GM19397 (cell line): ENCODE measurements at regions not wholly inside any gene's neighbourhood (a gene's known extent, or its start where the extent isn't known, plus 50 kb on each side); places are given as distances from the start of the nearest gene placed in this dataset.
"Not testable (repeated sequence)": the region's sequence is repeated elsewhere in the genome, so short reads cannot be mapped to it uniquely, and the experiment has no call there.

ENCODE experiments used
- ATAC-seq: cut with Tn5 transposase; IDR thresholded peaks from one replicate; pipeline ENCODE4 v1.9.1; 2021; ENCODE audit warnings: mild to moderate bottlenecking, moderate library complexity; ENCODE audit not compliant: unreplicated experiment

DNA sequence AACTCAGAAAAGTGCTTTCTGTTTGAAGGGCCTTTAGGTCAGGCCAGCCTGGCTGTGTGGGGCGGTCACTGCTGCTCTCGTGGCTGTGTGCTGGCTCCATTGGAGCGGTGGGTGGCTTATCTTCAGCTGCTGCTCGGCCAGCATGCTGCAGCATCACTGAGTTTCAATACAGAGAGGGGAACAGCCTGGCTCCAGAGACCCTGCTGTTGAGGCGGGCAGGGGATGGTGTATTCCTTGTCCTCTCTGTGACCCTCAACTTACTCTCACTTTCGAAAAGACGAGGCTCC lies 248.5 kb upstream of the ONECUT1 start:
- ATAC-seq, result no peak

DNA sequence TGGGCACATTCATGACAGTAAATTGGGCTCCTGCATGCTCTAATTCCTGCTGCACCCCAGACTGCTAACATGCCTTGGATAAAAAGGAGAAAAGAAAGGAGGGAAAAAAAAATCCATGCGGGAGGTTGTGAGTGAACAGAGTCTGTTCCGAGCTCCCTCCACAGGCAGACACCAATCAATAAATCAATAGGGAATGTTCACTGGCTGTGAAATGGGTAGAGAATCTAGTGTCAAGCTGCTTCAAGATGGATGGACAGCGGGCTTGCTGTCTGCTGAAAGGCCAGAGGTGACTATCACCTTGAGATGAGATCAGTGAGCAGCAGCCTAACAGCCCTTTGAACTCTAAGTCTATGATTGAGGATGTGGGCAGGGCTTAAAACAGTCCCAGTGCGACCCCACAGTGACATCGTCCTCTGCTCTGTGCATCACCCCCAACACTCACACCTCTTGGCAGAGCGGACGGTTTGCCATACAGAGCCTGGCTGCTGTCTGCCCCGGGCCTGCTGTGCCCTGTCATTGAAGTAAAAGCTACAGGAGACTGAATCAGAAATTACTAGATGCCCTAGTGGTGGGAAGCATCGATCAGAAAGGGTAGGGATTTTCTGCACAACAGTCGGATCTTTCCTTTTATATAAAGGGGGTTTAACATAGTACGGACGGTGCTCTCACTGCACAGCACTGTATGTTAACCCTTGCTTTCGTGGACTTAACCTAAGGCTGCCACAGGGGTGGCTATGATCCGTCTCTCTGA lies 247.9 kb upstream of the ONECUT1 start:
- no peak for ATAC-seq

DNA sequence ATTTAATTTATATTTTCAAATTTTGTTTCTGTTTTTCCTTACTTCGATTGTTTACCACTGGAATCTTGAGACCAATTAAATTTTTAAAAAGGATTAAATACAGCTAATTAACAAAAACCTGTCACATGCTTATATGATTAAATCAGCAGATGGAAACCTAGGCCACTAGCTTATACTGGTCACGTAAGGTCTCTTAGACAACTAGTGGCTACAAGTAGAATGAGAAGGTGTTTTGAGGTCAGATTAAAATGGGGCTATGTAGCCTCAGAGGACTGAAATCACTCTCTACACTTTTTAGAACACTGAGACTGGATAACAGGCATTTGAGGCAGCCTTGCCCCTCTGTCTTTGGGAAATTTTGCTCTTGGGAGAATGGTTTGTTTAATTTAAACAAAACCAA lies 246.5 kb upstream of the ONECUT1 start:
- no peak for ATAC-seq

DNA sequence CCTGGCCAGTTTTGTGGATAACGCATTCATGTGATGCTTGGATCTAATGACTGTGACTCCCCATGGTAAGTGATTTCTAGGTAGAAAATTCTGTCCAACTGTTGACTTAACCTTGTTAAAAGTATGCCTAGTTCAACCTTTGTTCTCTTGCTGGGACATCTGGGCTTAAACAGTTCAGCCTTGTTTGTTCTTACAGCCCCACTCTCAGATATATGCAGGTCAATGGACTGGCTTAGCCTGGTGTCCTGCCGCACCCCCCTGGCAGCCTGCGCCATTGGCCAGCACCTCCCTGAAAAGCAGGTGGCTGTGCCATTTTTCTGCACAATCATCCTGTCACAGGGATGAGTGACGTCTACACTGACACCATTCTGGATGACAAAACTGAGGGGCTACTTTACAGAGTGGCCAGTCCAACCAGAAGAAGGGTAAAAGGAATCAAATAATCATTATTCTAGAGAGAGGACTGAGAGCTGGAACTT lies 244.7 kb upstream of the ONECUT1 start:
- no peak for ATAC-seq

DNA sequence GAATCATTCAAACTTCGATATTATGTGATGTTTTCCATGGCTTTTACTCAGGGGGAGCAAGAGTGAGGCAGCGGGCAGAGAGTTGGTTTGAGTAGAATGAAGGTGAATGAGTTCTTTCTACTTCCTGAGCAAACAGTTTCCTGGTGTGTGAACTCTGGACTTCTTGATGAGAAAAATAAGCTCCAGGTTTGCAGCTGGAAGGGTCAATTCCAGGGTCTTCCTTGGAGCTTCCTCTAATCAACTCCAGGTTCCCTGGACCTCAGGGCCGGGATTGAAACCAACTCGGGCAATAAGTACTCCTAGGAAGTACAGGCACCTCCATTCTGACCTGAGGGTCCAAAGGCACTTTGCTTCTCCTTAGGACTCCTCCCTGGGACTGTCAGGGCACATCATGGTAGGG lies 243.6 kb upstream of the ONECUT1 start:
- no peak for ATAC-seq

GRCh38 chr15:53031469-53031868 lies 241.3 kb upstream of the ONECUT1 start:
- ATAC-seq, result no peak

GRCh38 chr15:53022788-53023187 lies 232.7 kb upstream of the ONECUT1 start:
- no peak for ATAC-seq

GRCh38 chr15:53013329-53013728 lies 223.2 kb upstream of the ONECUT1 start:
- no peak for ATAC-seq

DNA sequence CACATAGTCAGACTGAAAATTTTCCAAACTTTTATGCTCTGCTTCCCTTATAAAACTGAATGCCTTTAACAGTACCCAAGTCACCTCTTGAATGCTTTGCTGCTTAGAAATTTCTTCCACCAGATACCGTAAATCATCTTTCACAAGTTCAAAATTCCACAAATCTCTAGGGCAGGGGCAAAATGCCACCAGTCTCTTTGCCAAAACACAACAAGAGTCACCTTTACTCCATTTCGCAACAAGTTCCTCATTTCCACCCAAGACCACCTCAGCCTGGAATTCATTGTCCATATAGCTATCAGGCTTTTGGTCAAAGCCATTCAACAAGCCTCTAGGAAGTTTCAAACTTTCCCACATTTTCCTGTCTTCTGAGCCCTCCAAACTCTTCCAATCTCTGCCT lies 221.6 kb upstream of the ONECUT1 start:
- ATAC-seq, result not testable (repeated sequence)

DNA sequence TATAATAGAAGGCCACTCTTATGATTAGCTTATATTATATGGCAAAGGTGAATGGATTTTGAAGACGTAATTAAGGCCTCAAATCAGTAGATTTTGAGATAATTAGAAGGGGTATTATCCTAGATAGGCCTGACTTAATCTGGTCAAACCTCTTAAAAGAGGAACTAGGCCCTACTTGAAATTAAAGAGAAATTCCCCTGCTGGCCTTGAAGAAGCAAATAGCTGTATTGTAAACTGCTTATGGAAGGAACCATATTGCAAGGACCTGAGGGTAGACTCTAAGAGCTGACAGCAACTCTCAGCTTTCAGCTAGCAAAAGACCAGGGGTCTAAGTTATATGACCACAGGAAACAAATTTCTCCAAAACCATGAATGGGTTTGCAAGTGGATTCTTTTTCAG lies 219.0 kb upstream of the ONECUT1 start:
- no peak for ATAC-seq

- ATAC-seq, result no peak
Measured at GRCh38 chr15:53000409-53000808, 210.3 kb upstream of the ONECUT1 start.

- ATAC-seq, result no peak
Measured at GRCh38 chr15:52997123-52997522, 207.0 kb upstream of the ONECUT1 start.

GRCh38 chr15:52994290-52994689 lies 204.2 kb upstream of the ONECUT1 start:
- no peak for ATAC-seq

- no peak for ATAC-seq
Measured at GRCh38 chr15:52984507-52984906, 194.4 kb upstream of the ONECUT1 start.

DNA sequence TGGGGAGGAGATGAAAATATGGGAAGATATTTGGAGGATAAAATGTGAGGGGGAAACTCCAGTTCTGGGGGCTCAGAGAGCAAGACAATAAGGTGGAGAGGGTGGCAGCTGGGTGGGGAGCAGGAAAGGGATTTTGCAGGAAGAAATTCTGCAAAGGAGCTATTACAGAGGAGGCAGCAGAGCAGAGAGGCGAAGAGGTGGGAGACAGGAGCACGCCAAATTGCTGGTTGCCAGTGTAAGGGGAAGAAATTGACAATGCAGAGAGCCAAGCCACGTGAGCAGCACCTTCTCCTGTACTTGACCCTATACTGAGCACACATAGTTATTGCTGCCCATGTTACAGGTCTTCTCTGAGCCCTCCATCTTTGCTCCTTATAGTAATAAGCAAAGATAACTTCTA lies 190.3 kb upstream of the ONECUT1 start:
- ATAC-seq, result no peak

DNA sequence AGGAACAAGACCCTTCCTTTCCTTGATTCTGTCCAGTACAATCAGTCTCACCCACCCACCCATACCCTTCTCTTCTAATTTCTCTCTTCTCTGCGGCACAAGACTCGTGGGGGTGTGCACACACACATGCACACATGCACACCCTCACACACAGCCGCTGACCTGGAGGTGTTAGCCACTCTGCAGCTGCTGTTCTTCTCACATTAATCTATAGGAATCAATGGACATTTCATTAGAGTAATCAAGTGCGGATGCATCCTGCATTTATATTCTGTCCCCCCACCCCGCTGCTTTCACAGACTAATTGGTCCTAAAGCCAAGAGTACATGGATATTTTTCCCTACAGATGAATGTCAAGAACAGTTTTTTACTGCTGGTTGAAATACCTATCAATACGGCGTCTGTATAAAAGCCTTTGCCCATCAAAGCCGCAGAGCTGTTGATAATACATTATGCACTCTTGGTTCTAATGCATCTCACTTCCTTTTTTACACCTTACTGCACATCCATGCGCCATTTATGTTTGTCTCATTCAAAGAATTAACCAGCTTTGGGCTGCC lies 186.5 kb upstream of the ONECUT1 start:
- ATAC-seq, result no peak

DNA sequence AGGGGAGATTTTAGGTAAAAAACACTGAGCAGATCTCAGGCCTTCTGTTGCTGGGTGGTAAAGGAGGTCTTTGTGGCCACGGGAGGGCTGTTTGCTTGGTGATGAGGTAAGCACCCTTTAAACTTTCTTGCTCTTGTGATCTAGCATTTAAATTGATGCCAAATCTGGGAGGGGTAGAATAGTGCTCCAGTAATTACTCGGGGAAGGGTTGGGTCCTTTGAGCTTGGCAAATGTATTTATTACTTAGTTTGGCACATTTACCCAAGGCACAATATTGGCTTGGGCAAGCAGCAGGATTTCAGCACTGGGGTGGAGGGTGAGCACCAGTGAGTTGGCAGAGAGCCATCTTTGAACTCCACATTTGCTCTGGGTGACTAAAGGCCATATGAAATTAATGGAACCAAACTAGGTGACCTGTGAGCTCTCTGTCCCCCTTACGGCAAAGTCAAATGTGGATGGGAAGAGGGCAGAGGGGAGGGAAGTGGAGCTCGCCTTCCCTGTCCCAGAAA lies 185.9 kb upstream of the ONECUT1 start:
- ATAC-seq, result no peak

- ATAC-seq, result no peak
Measured at GRCh38 chr15:52963865-52964264, 173.7 kb upstream of the ONECUT1 start.

GRCh38 chr15:52960283-52960682 lies 170.1 kb upstream of the ONECUT1 start:
- no peak for ATAC-seq

GRCh38 chr15:52943746-52944145 lies 153.6 kb upstream of the ONECUT1 start:
- ATAC-seq, result no peak

DNA sequence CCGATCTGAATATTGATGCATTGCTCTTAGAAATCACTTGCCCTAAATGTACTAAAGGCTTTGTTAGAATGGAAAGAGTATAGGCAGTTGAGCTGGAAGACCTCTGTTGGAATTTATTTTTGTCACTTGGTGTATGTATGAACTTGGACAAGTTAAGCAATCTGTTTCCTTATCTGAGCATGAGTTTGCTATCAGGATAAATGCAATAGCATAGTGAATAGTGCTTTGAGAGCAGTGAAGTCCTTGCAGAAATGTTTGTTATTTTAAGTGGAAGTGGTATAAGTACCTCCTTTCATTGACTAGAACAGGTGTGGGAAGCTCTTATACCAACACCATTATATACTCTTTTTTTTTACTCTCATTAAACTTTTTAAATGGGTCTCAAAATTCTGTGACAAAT lies 146.4 kb upstream of the ONECUT1 start:
- no peak for ATAC-seq

GRCh38 chr15:52925130-52925529 lies 135.0 kb upstream of the ONECUT1 start:
- ATAC-seq, result no peak

DNA sequence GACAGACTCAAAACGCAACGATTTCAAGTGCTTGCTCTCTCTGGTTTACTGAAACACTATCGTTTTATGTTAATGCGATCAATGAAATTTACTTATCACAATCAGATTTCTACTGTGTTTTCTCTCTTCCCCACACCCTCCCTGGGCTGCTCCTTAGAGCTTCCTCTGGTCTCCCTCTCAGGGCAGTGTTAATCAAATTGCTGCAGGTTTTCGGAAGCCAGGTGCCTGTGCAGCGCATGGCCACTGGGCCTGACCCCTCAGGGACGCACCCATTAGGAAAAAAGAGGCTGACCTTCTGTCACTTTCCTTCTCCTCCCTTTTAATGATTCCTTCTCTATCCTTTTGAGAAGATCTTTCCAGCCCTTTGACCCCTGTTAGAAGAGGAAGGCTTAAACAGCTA lies 134.5 kb upstream of the ONECUT1 start:
- no peak for ATAC-seq
